ENCODE measurements at regions not wholly inside any gene's neighbourhood (a gene's known extent, or its start where the extent isn't known, plus 50 kb on each side); places are given as distances from the start of the nearest gene placed in this dataset.

GRCh38 chr18:67597759-67598158, 81.2 kb upstream of the DSEL start:
- no peak for TF ChIP-seq CTCF (conservative IDR thresholded peaks at IDR 0.05 in 1 of 2, IDR thresholded peaks at IDR 0.05 in 1 of 2; ENCODE audit: low read depth in 1 of 2, low read length in 2 of 2)
- no peak for TF ChIP-seq EZH2 (IDR thresholded peaks at IDR 0.05; ENCODE audit: low read length, missing control alignments)
